ENCODE measurements at regions not wholly inside any gene's neighbourhood (a gene's known extent, or its start where the extent isn't known, plus 50 kb on each side); places are given as distances from the start of the nearest gene placed in this dataset.

DNA sequence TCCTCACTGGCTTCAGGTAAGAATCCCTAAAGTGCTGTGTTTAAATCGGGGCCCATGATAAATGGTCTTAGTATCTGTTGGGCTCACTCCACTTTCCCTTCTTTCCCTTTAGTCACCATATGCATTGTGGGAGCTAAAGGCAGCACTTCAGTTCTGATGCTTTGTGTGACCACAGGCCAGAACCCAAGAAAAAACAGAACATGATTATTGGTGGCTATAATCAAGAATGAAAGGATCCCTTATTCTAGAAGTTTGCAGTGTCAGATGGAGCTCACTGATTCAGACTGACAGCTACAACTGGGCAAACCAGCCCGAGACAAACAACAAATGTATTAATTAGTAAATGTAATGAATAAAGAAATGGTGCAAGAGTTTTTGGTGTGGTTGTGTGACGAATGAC lies 57.3 kb upstream of the POMP start:
- TF ChIP-seq, protein P1, sequence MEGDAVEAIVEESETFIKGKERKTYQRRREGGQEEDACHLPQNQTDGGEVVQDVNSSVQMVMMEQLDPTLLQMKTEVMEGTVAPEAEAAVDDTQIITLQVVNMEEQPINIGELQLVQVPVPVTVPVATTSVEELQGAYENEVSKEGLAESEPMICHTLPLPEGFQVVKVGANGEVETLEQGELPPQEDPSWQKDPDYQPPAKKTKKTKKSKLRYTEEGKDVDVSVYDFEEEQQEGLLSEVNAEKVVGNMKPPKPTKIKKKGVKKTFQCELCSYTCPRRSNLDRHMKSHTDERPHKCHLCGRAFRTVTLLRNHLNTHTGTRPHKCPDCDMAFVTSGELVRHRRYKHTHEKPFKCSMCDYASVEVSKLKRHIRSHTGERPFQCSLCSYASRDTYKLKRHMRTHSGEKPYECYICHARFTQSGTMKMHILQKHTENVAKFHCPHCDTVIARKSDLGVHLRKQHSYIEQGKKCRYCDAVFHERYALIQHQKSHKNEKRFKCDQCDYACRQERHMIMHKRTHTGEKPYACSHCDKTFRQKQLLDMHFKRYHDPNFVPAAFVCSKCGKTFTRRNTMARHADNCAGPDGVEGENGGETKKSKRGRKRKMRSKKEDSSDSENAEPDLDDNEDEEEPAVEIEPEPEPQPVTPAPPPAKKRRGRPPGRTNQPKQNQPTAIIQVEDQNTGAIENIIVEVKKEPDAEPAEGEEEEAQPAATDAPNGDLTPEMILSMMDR (IDR thresholded peaks at IDR 0.05): no peak
- TF ChIP-seq POLR2A (IDR thresholded peaks at IDR 0.05): no peak
